ENCODE measurements at regions not wholly inside any gene's neighbourhood (a gene's known extent, or its start where the extent isn't known, plus 50 kb on each side); places are given as distances from the start of the nearest gene placed in this dataset.
A peak's percentile ranks its signal among the peaks of the same experiment; 100 is the strongest.

GRCh38 chr3:98978068-98978811, 76.7 kb upstream of the DCBLD2 start:
- DNase-seq = no peak

DNA sequence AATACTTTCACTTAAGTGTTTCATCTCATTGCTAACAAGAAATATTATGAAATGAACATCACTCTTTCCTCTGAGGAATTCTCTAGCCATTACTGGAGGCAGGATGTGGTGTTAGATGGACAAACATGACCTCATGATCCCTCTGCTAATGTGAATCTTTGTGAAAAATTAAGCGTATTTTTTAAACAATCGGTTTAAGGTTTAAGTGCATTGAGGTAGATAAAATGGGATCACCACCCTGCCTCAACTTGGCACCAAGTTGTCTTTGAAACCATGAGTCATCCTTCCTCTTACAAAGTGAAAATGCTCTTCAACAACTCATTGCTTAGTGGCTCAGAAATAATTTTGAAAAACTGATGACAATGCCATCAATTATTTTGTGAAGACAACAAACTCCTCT, 76.0 kb upstream of the DCBLD2 start:
- DNase-seq = peak; percentile 5

DNA sequence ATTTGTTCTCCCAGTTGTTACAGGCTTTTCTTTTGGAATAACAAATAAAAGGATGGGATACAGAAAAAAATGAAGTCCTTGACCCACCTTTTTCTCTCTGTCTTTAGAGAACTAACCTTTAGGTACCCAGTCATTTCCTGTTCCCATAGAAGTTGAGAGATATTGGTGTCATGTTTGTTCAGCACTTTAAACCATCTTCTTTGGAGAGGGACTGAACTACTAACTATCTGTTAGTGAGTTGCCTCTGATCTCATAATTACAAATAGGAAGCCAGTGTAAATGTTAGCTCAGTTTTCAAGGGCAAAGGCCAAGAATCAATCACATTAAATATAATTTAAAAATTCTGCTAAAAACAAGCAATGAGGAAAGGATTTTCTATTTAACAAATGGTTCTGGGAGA, 72.9 kb upstream of the DCBLD2 start:
- no peak for DNase-seq

DNA sequence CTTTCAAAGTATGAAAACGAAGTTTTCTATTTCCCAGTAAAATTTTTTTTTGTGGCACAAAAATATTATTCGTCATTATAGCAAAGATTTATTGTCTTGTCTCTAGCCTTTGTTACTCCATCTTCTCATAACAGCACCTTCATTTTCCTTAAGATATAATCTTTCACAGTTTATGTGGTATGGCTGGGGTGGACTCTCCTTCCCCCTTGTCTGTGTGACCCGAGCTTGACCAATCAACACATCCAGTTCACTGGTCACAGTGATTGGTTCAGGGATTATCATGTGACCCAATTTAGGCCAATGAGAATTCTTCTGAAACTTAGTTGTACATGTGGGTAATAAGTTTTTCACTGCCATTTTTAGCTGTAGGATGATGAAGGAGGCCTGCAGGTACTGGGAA, 71.2 kb upstream of the DCBLD2 start:
- no peak for DNase-seq

DNA sequence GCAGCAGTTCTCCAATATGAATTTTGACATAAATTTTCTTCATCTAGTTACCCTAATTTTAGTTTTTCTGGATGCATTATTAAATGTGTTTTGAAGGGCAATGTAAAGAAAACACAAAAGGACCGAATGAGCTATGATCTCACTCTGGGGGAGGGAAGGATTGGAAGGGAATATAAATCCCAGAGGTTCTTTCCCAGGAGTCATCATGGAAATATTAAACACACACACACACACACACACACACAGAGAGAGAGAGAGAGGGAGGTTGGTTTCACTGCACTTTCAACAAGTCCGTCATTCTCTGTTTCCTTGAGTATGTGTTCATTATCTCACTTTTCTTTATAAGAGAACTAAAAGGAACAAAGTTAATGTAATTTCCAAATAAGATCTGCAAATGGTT, 70.7 kb upstream of the DCBLD2 start:
- DNase-seq = no peak

DNA sequence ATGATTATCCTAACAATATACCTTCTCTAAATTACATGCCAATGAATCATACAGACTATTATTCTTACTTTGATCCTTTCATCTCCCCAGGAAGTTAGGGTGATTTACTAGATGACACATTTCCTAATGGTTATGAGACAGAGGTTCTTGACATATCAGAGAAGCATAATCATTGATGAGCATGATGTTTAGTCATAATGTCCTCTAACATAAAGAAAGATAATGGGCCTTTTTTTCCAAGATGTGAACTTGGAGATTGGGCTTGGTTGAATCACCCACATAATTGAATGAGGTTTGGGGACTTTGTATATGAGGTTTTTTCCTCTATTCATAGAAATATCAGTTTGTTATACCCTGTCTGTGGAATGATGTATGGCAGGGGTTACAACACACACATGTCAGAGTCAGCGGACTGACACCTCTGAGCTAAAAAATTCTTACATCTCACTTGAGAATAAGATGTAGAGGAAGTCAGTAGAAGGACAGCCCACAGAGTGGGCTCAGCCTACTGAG, 69.7 kb upstream of the DCBLD2 start:
- peak; percentile 24 for DNase-seq

DNA sequence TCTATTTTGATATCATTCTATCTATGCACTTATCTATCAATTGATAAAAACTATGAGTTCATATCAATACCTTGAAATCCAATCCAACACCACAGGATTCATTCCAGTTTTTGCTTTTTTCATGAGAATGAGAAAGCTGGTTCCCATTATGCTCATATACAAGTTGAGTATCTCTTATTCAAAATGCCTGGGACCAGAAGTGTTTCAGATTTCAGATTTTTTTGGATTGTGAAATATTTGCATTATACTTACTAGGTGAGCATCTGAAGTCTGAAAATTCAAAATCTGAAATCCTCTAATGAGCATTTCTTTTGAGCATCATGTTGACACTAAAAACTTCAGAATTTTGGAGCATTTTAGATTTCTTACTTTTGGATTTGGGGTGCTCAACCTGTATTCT, 67.8 kb upstream of the DCBLD2 start:
- no peak for DNase-seq

DNA sequence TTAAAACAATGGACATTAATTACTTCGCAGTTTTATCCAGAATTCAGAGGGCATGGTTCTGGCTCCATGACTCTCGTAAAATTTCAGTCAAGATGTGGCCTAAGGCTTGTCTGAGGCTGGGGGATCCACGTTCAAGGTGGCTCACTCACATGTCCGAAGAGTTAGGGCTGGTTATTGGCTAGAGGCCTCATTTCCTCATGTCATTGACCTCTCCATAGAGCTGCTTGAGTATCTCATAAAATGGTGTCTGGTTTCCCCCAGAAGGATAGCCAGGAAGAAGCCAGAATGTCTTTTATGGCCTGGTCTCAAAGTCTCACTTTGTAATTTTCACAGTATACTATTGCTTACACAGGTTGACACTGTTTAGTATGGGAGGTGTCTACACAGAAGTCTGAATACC, 67.3 kb upstream of the DCBLD2 start:
- DNase-seq = no peak

DNA sequence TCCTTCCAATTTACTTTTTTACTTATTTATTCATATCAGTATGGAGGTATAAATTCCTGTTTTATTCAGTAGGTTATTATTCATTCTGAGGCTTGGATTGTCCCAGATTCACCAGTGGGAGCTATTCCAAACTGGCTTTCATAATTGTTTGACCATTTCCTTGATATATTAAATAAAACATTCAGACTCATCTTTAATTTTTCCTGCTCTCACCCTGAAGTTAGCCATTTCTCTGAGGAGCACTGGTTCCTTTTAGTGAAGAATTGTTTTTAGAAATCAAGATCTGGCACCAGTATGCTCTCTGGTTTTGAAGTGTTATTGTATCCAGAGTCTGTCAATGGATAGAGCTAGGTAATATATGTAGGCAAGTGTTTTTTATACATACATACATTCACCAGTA, 66.9 kb upstream of the DCBLD2 start:
- DNase-seq = no peak

- no peak for DNase-seq
Observed at GRCh38 chr3:98967758-98968157, 66.3 kb upstream of the DCBLD2 start.

GRCh38 chr3:98966862-98967546, 65.5 kb upstream of the DCBLD2 start:
- DNase-seq = no peak

DNA sequence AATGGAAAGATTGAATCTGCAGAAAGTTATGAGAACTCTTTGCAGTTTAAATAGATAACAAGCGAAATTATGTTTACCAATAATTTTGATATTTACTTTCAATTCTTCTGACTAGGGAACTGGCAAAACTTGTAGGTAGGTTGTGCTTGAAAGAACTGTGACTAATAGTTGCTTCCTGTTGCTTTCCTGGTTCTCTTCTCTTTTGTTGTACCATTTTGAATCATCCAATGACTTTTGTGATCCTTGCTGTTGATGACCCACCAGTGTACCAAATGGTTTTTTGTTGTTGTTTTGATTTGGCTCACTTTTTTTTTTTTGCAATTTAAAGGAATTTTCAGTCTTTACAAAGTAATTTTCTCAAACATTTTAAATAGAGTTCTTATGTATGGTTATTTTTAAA, 64.9 kb upstream of the DCBLD2 start:
- DNase-seq = peak; percentile 33

GRCh38 chr3:98964784-98965183, 63.3 kb upstream of the DCBLD2 start:
- no peak for DNase-seq

- no peak for DNase-seq
Observed at GRCh38 chr3:98963546-98963945, 62.1 kb upstream of the DCBLD2 start.

DNA sequence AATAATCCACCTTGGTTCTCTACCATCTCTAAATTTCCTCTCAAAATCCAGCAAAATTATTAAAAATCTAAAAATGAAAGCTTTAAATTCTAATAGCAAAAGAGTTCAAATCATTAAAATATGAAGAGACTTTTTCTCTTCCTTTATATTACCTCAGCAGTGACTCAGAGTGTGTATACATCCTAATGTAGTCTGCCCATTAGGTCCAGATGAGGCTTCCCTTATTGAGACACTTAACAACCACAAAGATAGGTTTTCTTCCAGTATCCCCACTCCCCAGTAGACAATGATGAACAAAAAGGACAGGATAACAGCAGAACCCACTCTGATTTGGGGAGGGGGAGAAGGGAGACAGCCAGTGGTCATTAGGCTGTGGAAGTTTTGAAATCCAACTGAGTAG, 61.5 kb upstream of the DCBLD2 start:
- no peak for DNase-seq

DNA sequence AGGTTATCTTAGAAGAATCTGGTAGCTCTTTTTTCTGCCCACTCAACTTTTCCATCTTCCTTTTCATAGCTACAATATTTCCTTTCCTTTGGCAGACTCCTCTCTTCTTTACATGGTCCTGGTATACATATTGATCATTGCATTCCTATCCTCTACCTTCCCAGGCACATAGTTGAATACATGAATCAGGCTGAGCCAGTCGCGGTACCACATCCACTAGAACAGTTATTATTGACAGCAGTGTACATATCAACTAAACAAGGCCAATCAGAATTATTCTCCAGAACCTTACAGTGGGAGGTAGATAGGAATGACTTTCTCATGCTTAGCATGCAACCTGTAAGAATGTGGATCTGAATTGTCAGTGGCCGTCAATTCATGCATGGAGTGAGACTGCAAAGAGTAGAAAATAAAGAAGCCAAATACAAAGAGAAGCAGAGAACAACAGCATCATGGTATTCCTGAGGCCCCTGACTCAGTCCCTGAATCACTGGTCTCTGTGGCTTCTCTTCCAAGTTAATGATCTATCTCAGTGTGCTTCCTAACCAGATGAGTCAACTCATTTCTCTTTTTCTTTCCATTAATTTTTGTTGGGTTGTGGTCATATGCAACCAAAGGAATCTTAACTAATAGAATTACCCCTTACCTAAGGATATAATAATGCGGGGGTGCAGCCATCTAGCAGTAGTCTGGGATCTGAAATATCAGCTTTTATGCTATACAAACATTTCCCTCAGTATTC, 60.9 kb upstream of the DCBLD2 start:
- DNase-seq = no peak

- no peak for DNase-seq
Observed at GRCh38 chr3:98961161-98962155, 60.0 kb upstream of the DCBLD2 start.

- no peak for DNase-seq
Observed at GRCh38 chr3:98957681-98958080, 56.2 kb upstream of the DCBLD2 start.

DNA sequence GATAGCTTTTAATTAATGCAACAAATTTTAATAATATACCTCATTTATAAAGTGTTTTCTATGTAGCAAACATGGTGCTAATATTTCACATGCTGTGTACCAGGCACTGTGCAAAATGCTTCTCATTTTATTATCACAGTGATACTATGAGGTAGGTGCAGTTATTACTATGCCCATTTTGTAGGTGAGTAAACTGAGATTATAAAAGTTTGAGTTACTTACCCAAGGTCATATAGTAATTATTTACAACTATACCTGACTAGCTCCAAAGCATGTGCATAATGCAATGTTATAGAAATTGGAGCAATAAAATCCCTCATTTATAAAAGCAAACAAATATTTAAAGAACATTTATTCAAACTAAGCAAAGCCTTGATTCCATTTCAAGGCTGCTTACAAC, 54.5 kb upstream of the DCBLD2 start:
- no peak for DNase-seq

GRCh38 chr3:98954791-98955604, 53.5 kb upstream of the DCBLD2 start:
- DNase-seq = no peak

DNA sequence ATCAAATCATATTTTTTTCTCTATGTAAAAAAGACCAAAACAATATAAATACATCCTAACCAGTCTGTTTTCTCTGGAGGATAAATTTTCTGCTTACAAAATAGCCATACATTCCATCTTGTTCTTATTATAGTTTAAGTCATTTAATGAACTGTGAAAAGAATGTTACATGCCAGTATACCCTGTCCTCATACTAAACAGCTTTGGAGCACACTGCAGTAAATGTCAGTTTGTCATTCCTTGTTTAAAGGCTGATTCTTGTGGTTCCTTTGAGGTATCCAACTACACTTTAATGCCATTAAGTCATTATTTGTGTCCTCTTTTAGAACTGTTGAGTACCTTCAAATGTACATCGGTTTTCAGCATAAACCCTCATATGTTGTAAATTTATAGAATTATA, 52.7 kb upstream of the DCBLD2 start:
- DNase-seq = no peak

DNA sequence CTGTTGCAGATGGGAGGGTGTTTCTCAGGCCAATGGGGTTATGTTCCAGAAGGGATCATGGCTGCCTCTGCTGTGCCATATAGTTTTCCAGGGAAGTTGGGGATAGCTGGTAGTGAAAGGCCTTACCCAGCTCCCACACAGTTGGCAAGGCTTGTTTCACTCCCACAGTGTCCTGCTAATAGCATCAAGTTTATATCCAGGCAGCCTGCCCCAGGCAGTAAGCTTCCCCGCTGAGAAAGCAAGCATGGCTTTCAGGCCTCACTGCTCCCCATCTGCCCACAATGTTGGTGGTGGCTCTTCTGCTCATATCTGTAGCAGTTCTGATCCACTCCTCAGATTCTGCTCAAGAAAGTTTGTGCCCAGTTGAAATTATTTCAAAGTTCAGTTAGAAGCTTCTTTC, 50.9 kb upstream of the DCBLD2 start:
- no peak for DNase-seq
